Raji (cell line): ENCODE measurements at regions not wholly inside any gene's neighbourhood (a gene's known extent, or its start where the extent isn't known, plus 50 kb on each side); places are given as distances from the start of the nearest gene placed in this dataset.

Source experiments
- POLR2A ChIP-seq: IDR thresholded peaks from 2 replicates; pipeline ENCODE4 v1.6.1; 2011; ENCODE audit warnings: low read depth, low read length, control low read depth; ENCODE audit not compliant: insufficient read depth

DNA sequence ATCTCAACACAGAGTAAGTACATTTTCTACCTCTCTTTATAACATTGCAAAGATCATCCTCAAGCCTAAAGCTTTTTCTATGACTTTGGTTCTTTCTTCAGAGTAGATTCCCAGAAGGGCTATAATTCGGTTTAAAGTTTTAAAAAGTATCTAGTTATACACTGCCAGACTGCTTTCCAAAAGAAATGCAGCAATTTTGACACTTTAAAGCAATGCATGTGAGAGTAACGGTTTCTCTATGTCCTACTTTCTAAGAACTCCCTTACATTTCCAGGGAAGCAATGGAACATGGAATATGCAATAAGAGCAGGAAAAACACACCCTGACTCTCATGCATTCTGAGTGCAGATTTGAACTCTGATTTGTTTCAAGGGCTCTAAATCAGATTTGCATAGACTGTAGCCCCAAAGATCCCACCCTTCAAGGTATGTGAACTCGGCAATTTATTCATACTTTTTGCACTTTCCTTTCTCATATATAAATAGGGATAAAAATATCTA is 331.6 kb downstream of the HHIPL2 start:
- no peak for TF ChIP-seq POLR2A

DNA sequence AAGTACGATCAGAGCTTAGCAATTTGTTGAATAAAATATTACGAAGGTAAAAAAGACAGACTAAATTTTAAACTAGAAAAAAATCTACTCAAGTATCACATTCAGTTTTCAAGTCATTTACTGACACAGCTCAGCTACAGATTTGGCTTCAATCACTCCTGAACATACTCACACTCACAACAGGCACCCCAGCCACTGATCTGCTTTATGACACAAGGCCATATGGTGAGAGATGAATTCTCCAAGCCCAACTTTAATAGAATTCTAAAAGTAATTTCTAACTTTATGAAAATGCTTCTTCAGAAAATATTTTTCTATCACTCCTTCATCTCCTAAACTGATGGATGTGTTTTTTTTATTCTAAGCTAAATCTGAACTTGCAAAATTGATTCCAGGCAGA is 337.1 kb downstream of the HHIPL2 start:
- no peak for TF ChIP-seq POLR2A

DNA sequence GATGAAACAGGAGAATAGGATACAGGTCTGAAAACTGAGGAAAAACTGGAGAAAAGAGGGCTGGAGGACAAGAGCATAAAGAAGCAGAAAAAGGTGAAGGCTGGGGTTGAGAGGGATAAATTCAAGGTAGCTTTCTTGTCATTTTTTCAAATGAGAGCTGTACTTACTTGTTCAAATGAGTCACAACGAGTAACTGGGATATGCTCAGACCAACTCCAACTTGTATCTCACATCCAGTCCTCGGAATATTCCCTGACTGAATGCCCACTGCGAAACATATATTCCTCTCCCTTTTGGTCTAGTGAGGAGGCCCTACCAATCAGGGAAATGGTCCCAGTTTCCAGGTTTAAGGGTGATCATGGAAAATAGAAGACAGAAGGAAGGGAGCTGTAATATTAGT is 343.4 kb downstream of the HHIPL2 start:
- TF ChIP-seq POLR2A, result no peak

DNA sequence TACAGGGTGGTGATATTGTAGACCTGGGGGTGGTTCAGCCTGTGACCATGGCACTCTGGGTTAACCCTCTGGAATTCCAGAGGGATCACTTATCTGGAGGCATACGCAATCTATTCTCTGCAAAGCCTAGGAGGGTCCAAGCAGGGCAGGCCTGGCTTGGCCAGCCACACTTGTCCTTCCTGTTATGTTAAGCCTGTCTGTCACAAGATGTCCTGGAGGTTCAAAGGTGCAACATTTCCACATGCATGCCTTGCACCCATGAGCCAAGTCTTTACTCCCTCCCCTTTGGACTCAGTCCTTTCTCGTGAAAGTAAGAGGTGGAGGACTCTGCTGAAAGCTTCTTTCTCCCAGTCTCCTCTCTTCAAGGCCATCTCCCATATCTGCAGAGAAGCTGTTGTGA is 345.1 kb downstream of the HHIPL2 start:
- no peak for TF ChIP-seq POLR2A

DNA sequence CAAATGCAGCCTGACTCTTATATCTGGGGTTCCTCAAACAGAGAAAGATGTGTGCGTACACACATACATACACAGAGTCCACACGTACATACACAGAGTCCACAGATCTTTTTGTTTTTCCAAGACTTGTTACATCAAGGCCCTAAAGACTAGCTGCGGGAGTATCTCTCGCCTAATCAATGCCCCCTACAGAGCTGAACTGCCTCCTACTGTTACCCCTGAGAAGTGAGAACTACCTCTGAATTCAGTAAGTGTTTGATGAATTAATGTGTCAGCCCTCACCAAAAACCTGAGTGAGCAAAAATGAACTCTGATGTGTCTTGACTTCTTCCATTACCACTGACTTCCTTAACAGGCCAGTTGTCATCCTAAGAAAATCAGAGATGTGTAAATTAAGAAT is 351.2 kb downstream of the HHIPL2 start:
- no peak for TF ChIP-seq POLR2A

DNA sequence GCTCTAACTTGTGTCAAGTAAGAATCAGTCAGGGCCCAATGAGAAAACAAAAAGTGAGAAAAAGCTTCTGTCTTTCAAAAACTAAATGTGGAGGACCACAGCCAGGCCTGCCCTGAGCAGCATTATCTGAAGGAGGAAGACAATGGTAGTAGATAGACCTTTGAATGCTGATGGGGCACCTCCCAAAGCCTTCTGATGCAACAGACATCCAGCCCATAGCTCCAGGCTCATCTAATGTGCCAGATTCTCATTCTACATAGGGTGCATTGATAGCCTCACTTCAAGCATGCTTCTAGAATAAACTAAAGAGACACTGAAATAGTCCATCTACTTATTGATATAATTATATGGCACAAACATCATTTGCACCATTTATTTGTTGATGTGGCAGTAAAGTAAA is 351.6 kb downstream of the HHIPL2 start:
- TF ChIP-seq POLR2A, result no peak

DNA sequence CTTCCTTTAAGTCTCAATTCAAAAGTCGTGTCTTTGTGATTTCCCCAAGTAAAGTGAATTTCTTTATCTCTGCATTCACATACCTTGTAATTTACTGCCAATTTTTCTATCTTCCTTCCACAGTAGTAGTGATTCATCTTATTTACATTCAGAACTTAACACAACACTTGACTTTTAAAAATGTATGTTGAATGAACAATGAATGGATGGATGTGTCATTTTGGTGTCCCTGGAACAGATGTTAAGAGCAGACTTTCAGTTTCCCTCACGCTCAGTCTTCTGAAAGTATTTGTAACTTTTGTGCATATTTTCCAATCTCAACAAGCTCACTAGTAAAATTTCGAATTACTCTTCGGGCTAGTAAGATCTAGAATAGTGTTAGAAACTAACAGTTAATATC is 352.0 kb downstream of the HHIPL2 start:
- no peak for TF ChIP-seq POLR2A

DNA sequence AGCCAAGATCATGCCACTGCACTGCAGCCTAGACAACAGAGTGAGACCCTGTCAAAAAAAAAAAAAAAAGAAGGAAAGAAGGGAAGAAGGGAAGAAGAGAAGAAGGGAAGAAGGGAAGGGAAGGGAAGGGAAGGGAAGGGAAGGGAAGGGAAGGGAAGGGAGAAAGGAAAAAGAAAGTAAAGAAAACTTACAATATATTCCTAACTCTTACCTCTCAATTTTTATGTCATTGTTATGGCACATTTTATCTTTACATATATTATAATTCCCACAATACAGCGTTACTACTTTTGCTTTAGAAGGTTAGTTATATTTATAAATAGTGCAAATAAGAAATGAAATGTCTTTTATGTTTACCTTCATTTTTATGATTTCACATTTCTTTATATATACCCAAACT is 358.7 kb downstream of the HHIPL2 start:
- no peak for TF ChIP-seq POLR2A

DNA sequence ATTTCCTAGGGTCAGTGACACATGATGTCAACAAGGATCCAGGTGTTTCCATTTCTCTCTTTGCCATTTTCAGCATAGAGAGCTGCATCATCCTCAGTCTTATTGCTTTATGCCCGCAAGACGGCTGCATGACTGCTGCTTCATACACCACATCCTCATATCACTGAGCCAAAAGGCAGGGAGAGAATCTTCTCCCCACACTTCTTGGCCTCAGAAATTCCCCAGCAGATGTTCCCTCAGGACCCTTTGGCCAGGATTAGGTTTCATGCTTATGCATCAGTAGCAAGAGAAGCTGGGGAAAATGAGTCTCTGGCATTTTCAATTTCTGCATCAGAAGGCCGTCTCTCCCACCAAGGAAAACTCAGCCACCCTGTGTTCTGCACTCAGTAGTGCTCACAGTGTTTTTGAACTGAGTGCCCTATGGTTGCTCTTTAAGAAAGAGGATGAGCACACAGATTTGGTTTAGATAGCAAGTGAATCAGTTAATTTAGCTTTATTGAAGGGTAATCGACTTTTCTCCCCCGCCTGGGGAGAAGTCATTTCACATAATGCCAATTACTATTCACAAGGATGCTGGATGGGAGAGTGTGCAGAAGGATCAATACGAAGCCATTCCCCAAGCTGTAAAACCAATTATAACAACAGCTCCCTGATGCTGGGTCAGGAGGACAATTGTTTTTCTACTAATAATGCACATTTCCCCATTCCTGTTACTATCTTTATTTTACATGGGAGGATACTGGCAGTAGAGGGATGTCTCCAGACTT is 360.2 kb downstream of the HHIPL2 start:
- no peak for TF ChIP-seq POLR2A

DNA sequence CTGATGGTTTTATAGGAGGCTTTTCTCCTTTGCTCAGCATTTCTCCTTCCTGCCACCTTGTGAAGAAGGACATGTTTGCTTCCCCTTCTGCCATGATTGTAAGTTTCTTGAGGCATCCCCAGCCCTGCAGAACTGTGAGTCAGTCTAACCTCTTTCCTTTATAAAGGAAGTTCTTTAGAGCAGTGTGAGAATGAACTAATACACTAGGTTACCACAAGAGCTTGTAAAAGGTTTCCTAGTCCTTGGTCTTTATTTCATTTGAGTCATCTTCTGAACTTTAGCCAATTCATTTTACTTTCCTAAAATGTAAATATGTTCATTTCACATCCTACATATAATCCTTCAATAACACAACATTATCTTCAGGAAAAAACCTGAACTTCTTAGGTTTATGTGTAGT is 365.3 kb downstream of the HHIPL2 start:
- no peak for TF ChIP-seq POLR2A

DNA sequence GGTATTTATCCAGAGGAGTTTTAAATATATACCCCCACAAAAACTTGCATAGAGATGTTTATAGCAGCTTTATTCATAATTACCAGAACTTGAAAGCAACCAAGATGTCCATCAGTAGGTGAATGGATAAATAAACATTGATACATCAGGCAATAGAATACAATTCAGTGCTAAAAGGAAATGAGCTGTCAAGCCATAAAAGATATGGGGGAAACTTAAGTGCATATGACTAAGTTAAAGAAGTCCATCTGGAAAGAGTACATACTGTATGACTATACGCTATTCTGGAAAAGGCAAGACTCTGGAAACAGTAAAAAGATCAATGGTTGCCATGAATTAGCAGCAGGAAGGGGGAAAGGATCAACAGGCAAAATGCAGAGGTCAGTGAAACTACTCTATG is 366.7 kb downstream of the HHIPL2 start:
- TF ChIP-seq POLR2A, result no peak

DNA sequence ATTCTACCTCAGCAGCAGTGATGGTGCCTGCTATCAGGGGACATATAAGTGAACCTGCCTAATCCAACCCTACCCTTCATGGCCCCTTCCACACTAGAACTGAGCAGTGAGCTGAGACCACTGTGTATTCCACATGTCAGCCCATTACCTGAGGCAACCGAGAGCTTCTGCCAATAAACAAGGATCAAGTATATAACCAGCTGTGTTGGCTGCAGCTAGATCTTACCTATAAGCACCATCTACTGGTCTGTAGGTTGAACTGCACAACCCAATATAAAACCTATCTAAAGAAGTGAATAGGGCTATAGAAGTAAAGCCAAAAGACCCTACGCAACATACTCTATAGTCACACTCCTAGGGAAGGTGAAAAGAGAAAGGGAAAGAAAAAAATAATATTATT is 376.9 kb downstream of the HHIPL2 start:
- TF ChIP-seq POLR2A, result no peak

DNA sequence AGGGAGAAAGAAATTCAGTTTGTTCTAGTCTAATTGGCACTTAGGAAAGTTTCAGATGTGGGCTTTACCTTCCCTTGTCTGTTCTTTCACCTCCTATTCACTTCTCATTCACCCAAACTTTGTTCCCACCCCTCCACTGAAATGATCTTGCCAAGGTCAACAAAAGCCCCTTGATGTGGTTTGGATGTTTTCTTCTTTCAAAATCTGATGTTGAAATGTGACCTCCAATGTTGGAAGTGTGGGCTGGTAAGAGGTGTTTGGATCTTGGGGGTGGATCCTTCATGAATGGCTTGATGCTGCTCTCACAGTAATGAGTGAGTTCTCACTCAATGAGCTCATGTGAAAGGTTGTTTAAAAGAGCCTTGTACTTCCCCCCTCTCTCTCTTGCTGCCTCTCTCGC is 379.3 kb downstream of the HHIPL2 start:
- no peak for TF ChIP-seq POLR2A

DNA sequence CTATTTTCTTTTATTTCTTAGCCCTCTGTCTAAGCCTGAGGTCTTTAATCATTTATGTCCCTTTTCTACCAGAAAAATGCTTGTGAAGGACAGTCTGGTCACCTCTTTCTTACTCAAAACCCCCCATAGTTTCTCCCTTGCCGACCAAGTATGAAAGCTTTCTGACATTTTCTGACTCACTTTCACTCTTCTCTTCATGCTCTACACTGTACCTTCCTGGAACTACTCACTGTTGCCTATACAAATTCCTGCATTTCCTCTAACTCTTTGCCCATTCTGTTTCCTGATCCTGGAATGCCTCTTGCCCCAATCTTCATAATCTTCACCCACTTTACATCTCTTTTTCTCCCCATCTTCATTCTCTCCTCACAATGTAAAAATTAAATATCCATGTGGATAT is 380.0 kb downstream of the HHIPL2 start:
- no peak for TF ChIP-seq POLR2A

DNA sequence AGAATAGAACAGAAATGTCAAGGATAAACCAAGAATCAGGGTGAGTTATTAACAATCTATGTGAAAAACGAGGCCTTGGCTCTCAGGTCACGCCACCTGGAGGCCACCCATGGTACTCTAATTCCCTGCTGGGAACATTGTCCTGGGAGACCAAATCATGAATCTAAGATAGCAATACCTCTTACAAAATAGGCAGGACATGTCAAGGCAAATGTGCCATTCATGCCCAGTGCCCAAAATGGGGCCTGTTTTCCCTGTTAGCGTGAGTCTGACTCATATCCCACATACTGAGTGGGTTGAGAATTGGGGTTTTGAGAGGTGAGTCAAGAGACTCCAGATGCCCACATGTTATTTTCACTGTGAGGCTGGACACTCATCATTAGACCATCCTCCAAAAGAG is 380.8 kb downstream of the HHIPL2 start:
- TF ChIP-seq POLR2A, result no peak

DNA sequence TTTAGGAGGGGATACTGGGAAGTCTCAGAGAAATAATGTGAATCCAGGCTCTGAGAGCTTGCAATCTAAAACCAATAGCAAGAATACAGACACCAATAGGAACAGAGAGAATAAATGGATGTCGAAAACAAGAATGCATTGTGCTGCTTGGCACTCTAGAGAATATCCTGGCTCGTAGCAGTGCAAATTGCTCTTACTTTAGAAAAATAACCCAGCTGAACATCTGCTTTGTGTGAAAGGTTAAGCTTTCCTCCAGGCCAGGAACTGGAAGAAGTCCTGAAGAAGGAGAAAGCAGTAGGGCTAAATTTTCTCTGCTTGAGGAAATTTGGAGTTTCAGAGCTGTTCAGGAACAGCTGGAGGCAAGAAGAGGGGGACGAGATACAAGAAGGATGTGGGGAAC is 382.3 kb downstream of the HHIPL2 start:
- no peak for TF ChIP-seq POLR2A

DNA sequence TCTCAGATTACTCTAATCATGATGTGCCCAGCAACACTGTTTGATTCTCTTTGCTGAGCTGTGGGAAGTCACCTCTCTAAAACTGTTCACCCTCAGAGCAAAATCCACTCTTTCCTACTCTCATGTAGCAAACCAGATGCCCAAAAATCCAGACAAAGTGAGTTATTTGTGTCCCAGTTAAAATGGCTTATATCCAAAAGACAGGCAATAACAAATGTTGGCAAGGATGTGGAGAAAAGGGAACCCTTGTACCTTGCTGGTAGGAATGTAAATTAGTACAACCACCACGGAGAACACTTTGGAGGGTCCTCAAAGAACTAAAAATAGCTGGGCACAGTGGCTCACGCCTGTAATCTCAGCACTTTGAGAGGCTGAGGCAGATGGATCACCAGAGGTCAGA is 384.0 kb downstream of the HHIPL2 start:
- TF ChIP-seq POLR2A, result no peak

DNA sequence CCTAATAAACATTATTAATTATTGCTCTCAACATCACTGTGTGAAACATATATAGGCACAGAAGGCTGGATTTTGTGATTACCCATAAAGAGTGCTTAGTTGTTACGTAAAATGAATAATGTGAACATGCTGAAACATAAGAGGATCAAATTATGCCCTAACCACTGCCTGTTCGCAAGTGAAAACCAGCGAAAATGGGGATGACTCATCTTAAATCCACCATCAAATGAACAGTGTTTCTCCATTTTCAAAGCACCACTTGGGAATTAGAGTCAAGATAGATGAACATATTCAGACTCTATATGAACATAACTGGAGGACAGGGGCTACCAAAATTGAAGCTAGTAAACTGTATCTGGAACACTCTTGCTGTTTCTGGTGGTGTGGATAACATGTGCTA is 386.2 kb downstream of the HHIPL2 start:
- no peak for TF ChIP-seq POLR2A

DNA sequence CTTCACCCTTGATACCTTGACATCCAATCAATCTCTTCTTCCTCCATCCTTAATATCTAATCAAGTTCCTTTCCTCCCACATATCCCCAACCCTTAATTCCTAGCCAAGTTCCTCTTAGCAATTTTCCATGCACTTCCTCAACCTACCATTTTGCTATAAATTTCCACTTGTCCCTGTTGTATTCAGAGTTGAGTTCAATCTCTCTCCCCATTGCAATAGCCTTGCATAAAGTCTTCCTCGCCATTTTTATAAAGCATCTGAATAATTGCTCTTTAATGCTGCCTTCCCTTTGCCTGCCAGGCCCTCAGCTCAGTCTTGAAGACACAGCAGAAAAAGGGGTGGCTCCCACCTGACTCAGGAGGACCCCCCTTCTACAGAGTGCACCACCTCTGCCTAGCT is 390.3 kb downstream of the HHIPL2 start:
- no peak for TF ChIP-seq POLR2A
